ENCODE measurements at regions not wholly inside any gene's neighbourhood (a gene's known extent, or its start where the extent isn't known, plus 50 kb on each side); places are given as distances from the start of the nearest gene placed in this dataset.
"Not testable (repeated sequence)": the region's sequence is repeated elsewhere in the genome, so short reads cannot be mapped to it uniquely, and the experiment has no call there.

DNA sequence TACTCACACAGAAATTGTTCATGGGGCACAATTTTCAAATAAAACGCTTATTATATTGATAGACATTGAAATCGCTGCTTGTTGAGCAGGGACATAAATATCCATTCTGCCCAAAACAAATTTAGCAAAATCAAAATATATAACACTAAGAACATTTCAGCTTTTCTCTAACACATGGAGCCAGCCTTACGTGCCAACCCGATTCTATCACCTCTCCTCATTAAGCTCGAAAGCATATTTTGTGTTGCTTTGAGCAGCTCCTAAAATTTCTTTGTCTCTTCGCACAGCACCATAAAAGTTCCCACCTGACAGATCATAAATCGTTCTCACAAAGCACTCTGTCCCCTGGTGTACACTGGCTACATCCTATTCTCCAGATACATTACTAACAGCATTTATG, 1034.4 kb upstream of the KLHL29 start:
- no peak for DNase-seq (ENCODE audit: low read depth in 2 of 2)

DNA sequence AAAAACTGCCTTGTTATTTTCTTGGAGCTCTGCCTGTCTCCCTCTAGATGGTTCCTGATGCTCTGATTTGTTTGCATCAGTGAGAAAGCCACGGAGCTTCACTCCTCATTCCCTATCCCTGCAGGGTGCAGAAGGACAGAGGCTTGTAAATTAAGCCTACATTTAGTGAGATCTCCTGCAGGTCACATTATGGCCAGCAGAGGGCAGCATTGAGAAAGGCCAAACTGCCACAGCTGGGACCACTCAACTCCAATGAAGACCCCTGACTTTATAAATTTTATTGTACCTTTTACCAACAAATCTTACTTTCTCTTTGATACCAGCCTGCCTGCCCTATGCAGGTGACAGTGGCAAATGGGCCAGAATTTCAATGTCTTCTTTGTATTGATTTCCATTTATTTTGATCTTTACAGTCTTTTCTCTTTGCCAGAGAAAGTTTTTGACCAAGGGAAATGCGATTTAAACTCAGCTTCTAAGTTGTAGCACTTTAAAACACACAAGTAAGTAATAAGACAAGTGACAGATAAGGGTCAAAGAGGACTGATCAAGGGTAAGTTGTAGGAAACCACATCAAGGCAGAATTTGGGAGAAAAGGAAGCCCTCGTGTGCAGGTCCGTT, 1029.1 kb upstream of the KLHL29 start:
- DNase-seq (ENCODE audit: low read depth in 2 of 2): peak in 1 of 2 donors; percentile 2

DNA sequence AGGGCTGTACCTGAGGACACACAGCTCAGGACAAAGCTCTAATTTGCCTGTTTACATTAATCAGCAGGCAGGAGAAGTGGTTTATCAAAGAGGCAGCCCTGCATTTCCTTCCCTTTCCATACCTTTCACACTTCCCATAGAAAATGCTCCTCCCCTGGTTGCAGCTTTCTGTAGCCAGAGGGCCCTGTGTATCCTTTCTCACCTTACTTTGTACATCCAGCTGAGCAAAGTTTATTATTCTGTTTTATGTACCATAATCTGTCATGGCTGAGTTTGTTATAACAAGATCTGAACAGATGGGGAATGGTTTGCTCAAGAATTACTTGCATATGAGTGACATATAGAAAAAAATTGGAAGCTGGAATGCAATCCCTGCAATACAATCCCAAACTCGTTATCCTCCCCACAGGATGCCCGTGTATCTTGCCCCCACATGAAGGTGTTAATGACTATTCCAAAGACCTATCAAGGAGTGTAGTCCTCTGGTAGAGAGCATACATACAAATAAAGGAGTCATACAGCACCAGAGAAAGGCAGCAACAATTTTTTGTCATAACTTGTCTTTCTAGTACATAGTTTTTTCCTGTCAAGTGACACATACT, 1025.8 kb upstream of the KLHL29 start:
- DNase-seq (ENCODE audit: low read depth in 2 of 2): no peak

DNA sequence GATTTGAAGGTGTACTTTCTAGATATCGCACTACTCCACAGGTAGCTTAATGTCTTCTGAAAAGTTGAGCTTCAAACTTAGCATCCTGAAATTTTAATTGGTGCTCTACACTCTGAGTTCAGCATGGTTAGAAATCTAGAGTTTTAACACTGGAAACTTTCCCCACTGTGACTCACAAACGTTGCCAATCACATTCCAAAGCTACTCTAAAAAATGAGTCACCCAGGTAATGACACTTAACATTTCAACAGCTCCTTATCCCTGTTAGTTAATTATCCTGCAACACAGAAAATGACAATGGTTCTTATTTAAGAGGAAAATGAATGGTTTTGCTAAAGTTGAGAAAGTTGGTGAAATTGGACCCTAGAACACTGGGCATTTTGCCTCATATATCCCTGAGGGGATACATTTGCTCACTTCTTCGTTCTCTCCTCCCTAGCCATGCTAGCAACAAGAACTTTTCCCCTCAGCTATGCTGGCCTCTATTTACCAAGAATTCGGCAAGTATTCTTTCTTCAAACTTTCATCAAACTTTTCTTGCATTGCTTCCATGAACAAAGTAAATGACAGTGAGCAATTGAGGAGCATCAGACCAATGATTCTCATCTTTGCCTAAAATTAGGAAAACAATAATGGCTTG, 1024.1 kb upstream of the KLHL29 start:
- DNase-seq (ENCODE audit: low read depth in 2 of 2): no peak

DNA sequence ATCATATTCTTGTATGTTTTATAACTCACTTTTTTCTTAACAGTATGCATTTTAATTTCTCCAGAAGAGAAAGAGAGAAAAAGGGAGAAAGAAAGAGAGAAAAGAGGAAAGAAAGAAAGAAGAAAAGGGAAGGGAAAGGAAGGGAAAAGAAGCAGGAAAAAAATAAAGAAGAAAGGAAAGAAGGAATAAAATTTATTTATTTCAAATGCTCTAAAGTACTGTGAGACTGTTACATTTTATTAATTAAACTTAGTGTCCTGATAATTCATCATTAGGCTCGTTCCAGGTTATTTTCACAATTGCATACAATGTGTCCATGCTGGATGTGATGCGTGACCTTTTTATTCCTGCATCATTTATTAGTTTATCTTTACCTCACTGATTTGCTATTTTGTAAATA, 1023.4 kb upstream of the KLHL29 start:
- DNase-seq (ENCODE audit: low read depth in 2 of 2): no peak

DNA sequence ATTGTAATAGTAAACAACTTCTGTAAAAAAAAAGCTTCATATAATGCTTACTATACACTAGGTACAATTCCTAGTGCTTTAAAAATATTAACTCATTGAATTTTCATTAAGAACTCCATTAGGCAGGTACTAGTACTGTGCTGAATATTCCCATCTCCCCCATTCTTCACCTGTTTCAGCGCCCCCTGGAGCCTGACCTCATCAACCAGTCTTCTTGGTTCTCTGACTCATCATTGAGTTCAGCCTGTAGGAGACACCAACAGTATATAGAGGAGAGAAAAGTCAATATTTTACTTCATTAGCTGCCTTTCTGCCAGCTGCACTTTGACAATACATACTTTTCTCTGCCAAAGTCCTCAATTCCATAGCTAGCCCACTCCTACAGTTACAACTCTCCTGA, 1009.9 kb upstream of the KLHL29 start:
- no peak for DNase-seq (ENCODE audit: low read depth in 2 of 2)

DNA sequence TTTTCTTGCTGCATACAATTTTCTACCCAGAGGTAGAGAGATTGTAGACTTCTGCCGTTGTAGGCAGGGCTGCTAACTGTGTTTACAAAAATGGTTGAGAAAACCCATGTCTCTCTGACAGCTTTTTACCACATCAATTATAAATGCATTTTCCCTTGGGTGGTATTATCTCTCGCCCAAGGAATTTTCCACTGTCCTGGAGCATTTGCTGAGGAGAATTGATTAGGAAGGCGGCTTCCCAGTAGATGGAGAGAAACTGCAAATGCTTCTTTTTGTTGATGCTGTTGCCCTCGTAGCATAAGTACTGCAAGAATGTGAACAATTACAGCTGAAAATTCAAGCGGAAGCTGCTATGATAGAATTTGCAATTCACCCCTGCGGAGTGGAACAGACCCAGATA, 1007.7 kb upstream of the KLHL29 start:
- no peak for DNase-seq (ENCODE audit: low read depth in 2 of 2)

DNA sequence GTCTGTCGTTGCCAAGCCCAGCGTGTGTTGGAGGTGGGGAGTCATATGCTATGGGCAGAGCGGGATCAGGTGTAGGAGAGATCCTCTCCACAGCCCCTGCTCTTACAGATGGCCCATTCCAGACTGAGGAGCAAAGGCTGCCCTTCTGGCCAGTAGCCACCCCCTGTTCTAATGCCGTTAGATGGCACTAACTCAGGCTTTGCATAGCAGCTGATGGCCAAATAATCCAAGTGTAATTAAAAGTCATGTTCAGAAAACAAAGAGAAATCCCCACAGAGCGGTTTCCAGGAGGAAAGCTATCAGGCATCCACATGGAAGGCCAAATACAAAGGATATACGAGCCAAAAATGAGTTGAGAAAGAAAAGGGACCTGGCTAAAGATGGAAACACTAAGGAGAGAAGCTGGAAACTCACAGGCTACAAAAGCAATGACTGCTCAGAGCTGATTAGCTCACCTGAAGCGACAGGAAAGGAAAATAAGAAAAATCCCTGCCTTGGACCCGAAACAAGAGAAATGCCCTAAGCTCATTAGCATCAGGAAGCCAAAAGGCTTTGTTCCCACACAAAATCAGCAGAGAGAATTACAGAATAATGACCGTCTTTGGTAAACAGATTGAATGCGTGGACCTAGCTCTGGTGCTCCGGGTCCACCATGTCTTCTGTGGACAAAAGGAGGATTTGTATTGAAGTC, 1002.4 kb upstream of the KLHL29 start:
- DNase-seq (ENCODE audit: low read depth in 2 of 2): no peak

DNA sequence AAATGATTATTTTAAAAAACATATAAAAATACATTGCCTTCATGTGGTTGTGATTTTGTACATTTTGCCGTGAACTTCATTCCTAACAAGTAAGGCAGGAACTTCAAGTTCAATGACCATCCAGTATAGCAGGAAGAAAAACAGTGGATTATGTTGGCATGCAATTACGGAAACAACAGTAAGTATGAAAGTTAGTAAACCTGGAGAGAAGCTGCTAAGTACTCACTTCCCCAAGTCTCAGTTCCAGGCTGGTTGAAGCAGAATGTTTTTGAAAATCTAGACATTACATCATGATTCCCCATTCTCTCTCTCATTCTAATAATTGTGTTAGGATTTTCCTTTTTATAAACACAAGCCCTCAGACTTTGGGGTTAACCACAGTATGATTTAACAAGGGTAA, 987.1 kb upstream of the KLHL29 start:
- DNase-seq (ENCODE audit: low read depth in 2 of 2): no peak

DNA sequence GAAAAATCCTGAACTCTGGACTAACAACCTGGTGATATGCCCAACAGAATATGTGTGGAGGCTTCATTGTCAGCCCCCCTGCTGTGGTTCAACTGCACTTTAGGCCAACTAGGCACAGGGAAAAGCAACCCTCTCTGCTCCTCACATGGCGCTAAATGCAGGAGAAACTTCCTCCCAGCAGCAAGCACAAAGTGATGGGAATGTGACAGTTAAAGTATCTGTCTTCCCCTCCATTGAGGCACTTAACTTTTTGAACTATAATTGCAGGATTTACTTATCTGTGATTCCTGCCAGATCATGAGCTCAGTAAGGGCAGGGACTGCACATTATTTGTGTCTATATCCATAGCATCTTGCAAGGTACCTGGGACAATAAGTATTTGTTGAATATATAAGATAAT, 981.2 kb upstream of the KLHL29 start:
- no peak for DNase-seq (ENCODE audit: low read depth in 2 of 2)

DNA sequence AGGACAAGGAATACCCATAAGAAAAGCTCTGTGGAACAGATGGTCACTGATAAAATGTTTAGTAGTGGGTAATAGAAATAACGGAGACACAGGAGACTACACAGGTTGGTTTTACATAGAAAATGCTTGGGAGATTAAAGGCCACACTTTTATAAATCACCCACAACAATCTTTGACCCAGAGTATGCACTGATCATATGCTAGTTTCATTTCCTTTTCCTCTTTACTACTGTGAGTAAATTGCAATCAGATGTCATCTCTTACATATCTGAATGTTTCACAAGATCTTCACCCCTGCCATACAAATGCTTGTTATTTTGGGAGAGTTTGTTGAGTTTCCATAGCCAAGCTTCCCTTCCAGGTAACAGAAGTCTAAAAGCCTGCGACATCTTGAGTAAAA, 978.4 kb upstream of the KLHL29 start:
- no peak for DNase-seq (ENCODE audit: low read depth in 2 of 2)

DNA sequence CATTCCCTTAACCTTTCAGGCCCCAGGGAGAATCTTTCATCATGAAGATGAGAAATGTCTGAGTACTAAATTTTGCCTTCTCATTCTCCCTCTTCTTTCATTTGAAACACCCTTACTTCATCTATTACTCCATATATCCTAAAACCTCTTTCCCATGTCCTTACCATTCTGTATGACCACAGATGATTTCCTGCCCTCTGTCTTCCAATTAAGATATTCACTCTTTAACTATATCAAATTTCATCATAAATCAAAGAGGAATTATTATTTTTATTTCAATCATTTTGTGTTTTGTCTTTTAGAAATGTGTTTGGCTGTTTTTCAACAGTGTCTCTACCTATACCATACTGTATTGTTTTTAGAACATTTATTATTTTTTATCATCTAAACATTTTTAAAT, 964.9 kb upstream of the KLHL29 start:
- no peak for DNase-seq (ENCODE audit: low read depth in 2 of 2)

DNA sequence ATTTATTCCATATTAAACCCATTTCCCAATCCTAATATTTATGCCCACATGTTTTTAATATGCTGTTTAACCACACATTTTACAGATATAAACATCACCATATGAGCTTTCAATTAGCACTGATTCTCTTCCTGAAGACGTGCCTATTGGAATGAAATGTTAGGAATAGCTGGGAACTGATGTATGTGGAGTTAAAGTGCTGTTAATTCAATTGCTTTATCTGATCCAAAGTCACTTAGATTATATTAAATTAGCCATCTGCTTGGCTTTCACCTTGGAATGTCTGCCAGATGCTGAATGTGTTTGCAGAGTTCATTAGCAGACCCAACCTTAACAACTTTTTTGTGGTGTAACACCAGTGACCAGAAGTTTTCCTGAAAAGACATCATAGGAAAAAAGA, 942.9 kb upstream of the KLHL29 start:
- no peak for DNase-seq (ENCODE audit: low read depth in 2 of 2)

DNA sequence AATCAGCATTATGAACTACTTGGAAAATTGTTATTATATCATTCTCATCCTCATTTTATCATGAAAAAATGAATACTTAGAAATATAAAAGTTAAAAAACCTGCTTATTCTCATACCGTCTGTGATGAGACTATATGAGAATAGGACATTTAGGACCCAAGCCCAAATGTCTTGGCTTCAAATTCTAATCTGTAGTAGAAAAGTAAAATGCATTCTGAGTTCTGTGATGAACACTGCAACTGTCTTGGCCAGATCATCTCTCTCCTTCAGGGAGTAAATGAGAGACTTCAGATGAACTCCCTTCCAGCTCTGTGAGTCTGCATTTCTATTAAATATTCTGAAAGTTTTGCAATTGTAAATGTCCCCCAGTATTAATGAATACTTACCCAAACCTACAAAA, 940.7 kb upstream of the KLHL29 start:
- no peak for DNase-seq (ENCODE audit: low read depth in 2 of 2)

DNA sequence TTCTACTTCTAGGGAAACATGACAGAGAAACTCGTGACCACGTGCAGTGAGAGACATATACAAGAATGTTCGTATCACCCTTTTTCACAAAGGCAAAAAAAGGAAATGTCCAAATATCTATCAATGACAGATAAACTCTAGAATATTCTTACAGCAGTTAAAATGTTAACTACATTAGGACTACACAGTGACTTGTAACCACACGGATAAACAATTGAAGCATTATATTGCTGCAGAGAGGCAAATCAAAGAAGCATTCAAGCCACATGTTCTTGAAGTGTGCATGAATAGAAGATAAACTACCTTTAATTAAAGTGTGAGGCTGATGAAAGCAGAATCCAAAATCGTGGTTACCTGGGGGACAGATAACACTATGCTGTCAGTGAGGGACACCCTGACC, 935.3 kb upstream of the KLHL29 start:
- DNase-seq (ENCODE audit: low read depth in 2 of 2): no peak

DNA sequence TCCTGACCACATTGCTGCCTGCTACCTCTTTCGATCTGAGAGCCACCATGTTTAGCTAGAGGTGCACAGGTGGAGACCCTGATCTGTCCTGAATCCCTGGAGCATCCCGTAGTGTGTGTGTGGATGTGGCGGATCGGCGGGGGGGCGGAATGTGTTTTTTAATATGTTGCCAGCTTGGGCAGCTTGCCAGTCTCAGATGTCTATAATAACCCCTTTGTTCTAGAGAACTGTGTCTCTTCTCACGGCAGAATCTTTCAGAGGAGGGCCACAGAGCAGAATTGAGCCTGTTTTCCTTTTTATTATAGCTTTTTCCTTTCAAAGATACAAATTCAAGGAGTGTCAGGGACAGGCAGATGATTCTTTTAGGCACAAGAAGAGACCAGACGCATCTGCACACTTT, 934.1 kb upstream of the KLHL29 start:
- no peak for DNase-seq (ENCODE audit: low read depth in 2 of 2)

DNA sequence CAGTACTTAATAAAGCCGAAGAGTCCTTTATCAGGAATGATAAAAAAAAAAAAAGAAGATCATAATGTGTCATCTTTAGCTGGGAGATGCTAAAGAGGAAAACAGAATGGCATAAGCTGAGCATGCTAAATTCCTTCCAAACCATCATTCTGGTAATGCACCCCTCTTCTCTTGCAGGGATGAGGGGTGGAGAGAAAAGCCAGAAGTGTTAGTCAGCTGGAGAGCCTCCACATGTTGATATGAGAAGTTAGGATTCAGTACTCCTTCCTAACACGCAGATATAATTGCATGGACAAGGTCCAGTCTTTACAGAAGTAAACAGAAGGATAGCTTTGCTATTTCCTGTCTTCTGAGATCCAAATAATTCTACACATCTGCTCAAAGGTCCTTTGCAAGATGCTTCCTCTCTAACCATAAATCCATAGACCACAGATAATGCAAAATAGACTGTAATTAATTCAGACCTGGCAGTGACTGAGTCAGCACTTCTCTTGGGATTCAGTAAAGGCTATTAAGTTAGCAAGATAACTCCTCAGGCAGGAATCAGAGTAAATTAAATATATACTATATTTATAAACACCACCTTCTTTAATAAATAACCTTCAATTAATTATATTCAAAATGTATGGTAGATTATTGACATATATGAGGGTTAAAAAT, 930.0 kb upstream of the KLHL29 start:
- no peak for DNase-seq (ENCODE audit: low read depth in 2 of 2)

DNA sequence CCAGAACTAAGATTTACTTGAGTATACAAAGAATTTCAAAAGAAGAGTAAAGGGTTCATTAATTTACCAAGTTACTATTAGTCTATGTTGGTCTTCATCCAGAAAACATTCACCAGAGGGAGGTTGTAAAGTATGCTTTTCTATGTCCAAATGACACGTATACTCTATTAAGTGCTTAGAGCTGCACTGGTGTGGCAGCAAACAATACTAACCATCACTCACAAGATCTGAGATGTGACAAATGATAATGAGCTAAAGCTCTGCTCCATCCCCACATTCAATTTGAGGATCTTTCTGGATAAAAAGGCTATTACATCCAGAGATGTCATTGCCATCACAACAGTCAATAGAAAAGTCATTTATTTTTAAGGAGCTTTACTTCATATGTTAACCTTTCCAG, 926.5 kb upstream of the KLHL29 start:
- no peak for DNase-seq (ENCODE audit: low read depth in 2 of 2)

DNA sequence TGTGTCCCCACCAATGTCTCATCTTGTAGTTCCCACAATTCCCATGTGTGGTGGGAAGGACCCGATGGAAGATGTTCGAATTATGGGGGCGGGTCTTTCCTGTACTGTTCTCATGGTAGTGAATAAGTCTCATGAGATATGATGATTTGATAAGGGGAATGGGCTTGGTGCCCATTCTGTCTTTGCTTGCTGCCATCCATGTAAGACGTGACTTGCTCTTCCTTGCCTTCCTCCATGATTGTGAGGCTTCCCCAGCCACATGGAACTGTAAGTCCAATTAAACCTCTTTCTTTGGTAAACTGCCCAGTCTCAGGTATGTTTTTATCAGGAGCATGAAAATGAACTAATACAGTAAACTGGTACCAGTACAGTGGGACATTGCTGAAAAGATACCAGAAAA, 909.9 kb upstream of the KLHL29 start:
- not testable (repeated sequence) for DNase-seq (ENCODE audit: low read depth in 2 of 2)

DNA sequence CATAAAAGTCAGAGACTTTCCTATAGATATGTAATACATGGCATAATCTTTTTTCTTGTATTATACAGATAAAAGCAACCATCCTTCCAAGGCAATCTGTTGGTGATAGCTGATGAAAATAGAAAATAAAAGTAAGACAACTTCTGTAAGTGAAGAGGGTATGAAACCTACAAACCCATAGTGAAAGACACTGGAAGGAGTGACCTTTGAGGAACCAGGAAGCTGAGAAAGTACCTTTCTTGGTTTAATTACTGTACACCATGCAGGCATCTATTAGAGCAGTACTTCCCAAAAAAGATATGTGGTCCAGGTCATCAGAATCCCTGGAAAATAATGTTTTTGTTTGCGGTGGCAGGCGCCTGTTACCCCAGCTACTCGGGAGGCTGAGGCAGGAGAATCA, 906.6 kb upstream of the KLHL29 start:
- no peak for DNase-seq (ENCODE audit: low read depth in 2 of 2)

DNA sequence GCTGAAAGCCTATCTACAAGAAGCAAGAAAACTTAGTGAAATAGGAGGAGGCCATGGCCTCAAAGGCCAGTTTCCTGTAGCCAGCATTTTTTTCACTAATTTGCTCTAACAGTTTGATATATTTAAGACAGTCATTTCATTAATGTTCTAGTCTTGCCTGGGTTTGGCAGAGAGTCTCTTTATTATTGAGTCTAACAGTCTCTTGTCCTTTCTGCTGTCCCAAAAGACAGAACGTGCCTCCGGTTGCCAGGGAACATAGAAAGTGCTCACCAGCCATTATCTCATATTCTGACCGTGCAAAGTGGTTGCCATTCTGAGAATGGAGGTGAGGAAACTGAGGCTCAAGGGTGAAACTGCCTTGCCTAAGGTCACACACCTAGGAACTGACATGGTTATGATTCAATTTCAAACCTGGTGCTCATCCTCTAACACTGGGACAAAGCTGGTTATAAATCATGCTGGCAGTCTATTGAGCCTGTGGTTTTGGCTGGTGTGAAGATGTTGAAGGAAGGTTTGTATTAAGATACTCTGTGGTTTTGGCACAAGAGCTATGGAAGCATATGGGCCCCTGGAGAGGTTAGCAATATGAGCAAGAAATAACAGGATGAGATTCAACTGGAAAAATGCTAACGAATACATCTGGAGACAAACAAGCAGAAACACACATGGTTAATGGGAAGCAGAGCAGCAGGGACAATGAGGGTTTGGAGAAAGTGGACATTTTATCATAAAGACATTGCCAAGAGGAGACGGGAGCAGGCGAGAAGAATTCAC, 903.3 kb upstream of the KLHL29 start:
- DNase-seq (ENCODE audit: low read depth in 2 of 2): no peak

DNA sequence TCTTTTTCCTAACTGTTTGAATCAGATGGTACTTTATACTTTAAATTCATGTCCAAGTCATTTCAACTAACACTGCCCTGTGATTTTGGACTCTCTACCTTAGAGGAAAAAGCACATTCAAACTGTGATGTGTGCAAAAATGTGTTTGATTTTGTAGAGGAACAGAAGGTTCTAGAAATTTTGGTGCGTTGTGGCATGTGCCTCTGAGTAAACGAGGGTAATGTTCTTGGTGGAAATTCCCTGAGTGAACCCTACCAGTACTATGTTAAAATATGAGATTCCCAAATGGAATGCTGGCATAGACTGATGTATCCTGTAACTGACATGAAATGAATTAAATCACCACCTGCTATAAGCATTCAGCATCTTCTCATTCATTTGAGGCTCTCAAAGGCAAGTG, 901.9 kb upstream of the KLHL29 start:
- DNase-seq (ENCODE audit: low read depth in 2 of 2): no peak

All from stimulated activated CD8-positive, alpha-beta memory T cell treated with anti-CD3 and anti-CD28 coated beads, Interleukin-7, amount 100 ng/mL, for 4 hours (primary cell).